Omental fat pad (tissue), 3 donors: ENCODE measurements at regions not wholly inside any gene's neighbourhood (a gene's known extent, or its start where the extent isn't known, plus 50 kb on each side); places are given as distances from the start of the nearest gene placed in this dataset.

Experiments used
- ATAC-seq: fragments of 150-250 bp; one replicate; pipeline ENCODE4 v1.9.1; 2016; ENCODE audit warnings: mild to moderate bottlenecking, moderate library complexity; ENCODE audit not compliant: low FRiP score
- DNase-seq: peaks from one replicate; pipeline ENCODE4 v3.0.0-alpha.2; 2019; ENCODE audit warnings: low spot score
- CTCF ChIP-seq, 3 donors: fragments of 450-650 bp; IDR thresholded peaks; one replicate each; pipeline ENCODE4 v1.5.1; 2016 to 2017; ENCODE audit warnings: antibody characterized with exemption in 3 of 3, mild to moderate bottlenecking in 3 of 3, moderate library complexity in 2 of 3

GRCh38 chr15:29917600-29918597 is 95.6 kb upstream of the TJP1 start:
- DNase-seq = no peak
- no peak for TF ChIP-seq CTCF (IDR thresholded peaks at IDR 0.05)
- ATAC-seq = no peak

DNA sequence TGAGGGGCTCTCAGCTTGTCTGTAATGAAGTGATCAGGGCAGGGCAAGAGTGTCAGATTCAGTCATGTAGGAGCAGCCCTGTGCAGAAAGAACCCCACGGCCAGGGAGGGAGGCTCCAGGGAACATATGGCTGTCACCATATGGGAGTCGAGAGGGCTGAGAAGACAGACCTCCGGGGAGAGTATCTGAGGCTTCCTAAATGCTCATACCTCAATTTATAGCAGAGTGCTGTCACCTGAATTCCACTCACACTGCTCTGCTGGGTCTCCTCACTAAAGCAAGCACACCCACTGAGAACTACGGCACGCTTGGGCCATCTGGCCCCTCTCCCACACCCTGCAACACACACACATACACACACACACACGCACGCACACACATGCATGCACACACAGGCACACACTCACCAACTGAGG is 92.3 kb upstream of the TJP1 start:
- DNase-seq (no peak), ATAC-seq (peak; percentile 26)

GRCh38 chr15:29913528-29914135 is 91.4 kb upstream of the TJP1 start:
- ATAC-seq = peak; percentile 68
- no peak for DNase-seq
- no peak for TF ChIP-seq CTCF (IDR thresholded peaks at IDR 0.05)

More for the DNA sequence above, 92.3 kb upstream of the TJP1 start:
- no peak for TF ChIP-seq CTCF (IDR thresholded peaks at IDR 0.05)

GRCh38 chr15:29911705-29912104 is 89.4 kb upstream of the TJP1 start:
- TF ChIP-seq CTCF (IDR thresholded peaks at IDR 0.05) = no peak
- no peak for ATAC-seq
- DNase-seq = no peak

- ATAC-seq (no peak), DNase-seq (no peak)
- TF ChIP-seq CTCF (IDR thresholded peaks at IDR 0.05) = no peak
Observed at GRCh38 chr15:29910068-29910467, 87.8 kb upstream of the TJP1 start.

DNA sequence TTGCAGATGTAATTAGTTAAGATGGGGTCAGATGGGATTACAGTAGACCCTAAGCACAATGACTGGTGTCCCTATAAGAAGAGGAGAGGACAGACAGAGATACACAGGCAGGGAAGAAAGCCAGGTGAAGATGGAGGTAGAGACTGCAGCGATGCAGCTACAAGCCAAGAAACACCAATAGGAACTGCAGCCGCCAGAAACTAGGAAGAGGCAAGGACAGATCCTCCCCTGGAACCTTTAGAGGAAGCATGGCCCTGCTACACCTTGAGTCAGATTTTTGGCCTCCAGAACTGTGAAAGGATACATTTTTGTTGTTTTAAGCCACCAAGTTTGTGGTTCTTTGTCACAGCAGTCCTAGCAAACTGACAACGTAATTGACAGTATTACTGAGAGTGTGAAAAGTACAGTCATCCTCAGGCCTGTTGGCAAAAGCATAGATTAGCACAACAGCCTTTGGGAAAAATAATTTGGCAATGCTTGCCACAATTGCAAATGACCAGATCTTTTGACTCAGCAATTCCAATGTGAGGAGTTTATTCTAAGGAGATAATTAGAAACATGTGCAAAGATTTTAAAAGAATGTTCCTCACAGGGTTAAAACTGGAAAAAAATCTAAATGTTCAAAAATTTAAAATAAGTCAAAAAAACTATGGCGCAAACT is 82.6 kb upstream of the TJP1 start:
- TF ChIP-seq CTCF (IDR thresholded peaks at IDR 0.05) = no peak
- ATAC-seq (no peak), DNase-seq (no peak)
